HG02763 (cell line): ENCODE measurements at regions not wholly inside any gene's neighbourhood (a gene's known extent, or its start where the extent isn't known, plus 50 kb on each side); places are given as distances from the start of the nearest gene placed in this dataset.
A peak's percentile ranks its signal among the peaks of the same experiment; 100 is the strongest.
"Not testable (repeated sequence)": the region's sequence is repeated elsewhere in the genome, so short reads cannot be mapped to it uniquely, and the experiment has no call there.

Experiments
- ATAC-seq: cut with Tn5 transposase; IDR thresholded peaks from one replicate; pipeline ENCODE4 v1.9.1; 2021; ENCODE audit warnings: mild to moderate bottlenecking, moderate library complexity; ENCODE audit not compliant: unreplicated experiment

DNA sequence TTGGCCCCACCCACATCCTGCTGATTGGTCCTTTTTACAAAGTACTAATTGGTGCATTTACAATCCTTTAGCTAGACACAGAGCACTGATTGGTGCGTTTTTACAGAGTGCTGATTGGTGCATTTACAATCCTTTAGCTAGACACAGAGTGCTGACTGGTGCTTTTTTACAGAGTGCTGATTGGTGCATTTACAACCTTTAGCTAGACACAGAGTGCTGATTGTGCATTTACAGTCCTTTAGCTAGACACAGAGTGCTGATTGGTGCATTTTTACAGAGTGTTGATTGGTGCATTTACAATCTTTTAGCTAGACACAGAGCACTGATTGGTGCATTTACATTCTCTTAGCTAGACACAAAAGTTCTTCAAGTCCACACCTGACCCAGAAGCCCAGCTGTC lies 144.2 kb upstream of the XIRP2 start:
- not testable (repeated sequence) for ATAC-seq

DNA sequence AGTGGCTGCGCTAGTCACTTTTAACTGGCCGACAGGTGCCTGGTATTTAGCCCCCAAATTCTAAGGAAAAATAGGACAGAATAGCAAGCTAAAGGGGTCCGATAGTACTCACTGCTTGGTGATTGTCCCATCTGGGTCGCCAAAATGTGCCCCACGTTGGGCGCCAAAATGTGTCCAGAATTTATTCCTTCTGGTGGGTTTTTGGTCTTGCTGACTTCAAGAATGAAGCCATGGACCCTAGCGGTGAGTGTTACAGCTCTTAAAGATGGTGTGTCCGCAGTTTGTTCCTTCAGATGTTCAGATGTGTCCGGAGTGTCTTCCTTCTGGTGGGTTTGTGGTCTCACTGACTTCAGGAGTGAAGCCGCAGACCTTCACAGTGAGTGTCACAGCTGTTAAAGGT lies 144.8 kb upstream of the XIRP2 start:
- ATAC-seq: not testable (repeated sequence)

DNA sequence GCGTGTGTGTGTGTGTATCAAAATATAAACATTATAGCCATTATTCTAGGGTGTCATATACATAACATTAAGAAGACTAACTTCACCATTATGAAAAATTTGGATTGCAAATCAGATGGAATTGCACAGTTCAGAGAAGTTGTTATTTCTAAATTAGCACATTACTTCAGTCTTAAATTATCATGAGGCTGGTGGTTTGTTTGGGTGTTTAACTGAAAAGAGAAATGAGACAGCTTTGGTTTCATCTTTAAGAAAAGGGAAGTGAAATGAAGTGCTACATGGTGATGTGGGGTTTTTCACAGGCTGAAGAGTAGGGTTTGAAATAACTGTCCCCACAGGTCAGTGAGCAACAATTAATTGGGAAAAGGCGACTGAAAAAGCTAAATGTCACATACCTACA lies 161.2 kb upstream of the XIRP2 start:
- ATAC-seq: peak; percentile 99

DNA sequence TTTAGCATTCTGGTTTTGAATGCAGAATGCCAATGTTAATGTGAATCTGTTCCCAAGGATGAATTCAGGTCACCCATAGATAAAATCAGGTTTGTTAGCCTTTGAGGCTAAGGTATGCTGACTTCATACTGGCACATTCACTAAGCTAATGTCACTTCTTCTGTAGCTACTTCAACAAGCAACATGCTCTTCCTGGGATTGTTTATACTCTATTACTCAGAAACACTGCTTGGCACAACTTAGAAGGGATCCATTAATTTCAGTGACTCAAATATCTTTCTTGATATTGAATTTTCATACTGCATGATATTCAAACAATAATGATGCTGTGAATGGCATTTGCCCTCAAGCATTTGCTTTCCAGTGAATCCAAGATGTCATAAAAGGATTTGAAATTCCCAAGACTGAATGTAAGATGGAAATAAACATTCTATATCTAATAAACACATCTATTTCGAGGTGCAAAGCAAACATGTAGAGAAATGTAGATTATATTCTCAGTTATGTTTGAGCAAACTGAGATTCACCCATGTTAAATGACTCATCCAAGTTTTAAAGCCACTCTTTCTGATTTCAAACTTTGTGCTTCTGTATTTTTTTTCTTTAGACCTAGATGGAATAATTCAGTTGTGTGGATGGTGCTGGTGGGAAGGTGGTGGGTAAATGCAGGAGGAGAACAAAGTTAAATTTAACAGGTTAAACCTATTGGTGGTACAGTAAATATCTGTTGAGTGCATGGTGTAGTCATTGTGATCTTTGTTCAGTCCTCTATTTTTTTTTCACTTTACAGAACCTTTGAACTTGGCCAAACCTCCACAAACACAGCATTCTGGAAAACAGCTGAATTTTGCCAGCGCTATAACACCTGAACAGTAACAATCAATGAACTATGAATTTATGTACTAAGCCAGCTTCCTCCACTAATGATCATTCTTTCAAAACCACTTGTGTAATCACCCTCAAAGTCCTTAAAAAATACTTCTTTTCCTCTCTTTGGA lies 162.1 kb upstream of the XIRP2 start:
- no peak for ATAC-seq

DNA sequence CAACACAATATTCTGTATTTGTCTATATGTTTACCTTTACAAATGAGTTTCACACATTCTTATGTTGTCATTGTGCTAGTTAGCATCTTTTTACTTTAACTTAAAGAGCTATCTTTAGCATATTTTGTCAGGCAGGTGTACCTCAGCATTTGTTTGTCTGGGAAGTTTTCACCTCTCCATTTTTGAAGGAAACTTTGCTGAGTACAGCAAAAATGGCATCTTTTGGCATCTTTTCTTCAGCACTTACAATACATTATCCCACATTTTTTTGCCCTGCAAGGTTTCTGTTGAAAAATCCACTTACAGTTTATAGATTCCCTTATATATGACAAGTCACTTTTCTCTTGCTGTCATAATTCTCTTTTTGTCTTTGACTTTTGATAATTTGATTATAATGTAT lies 171.3 kb upstream of the XIRP2 start:
- no peak for ATAC-seq

DNA sequence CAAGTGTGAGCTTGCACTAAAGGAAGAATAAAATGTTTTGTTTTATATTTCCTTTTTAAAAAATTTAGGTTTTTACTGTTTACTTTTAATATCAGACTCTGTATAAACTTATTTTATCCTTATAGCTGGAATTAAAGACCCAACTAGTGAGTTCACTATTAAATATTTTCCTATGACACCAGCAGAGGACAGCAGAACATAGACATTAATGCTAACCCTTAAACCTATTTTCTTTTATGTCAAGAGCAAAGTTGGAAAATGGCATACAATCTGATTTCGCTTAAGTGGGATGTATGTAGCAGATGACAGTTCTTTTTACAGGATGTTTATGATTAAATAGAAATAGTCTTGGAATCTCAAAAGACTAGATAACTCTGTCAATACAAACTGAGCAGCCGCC lies 188.2 kb upstream of the XIRP2 start:
- ATAC-seq: no peak

DNA sequence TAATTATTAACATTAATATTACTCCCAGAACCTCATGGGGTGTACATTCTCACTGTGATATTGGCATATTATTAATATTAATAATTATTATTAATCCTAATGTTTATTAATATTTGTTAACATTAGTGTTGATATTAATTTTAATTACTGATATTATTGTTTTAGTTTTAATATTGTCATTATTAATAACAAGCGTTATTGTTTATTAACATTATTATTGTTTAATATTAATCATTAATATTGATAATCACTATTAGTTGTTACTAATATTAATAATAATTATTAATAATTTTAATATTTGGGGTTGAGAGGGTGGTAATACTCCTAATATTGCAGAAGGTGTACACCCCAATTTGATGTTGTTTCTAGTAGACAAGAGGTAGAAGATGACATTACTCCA lies 193.1 kb upstream of the XIRP2 start:
- ATAC-seq: no peak

DNA sequence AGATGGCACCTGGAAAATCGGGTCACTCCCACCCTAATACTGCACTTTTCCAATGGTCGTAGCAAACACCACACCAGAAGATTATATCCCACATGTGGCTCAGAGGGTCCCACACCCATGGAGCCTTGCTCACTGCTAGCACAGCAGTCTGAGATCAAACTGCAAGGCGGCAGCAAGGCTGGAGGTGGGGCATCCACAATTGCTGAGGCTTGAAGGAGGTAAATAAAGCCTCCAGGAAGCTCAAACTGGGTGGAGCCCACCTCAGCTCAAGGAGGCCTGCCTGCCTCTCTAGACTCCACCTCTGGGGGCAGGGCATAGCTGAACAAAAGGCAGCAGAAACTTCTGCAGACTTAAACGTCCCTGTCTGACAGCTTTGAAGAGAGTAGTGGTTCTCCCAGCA lies 192.0 kb upstream of the SCN7A start:
- ATAC-seq: not testable (repeated sequence)

DNA sequence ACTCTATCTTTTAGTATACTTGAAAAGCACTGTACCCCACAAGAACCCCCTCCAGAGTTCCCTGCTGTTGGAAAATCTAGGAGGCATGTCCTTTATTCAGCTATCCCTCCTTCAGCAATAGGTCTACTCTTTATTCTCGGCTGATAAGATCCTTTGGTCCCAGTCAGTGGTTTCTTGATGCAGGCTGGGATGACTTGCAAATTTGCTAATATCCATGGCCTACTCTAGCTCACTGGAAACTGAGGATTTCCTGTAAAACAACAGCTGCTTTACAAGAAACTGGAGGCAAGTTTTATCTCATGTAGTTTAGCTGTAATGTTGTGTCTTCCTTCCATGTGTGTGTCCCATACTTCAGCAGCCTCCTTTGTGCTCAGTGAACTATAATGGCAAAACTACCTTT lies 183.9 kb upstream of the SCN7A start:
- no peak for ATAC-seq

DNA sequence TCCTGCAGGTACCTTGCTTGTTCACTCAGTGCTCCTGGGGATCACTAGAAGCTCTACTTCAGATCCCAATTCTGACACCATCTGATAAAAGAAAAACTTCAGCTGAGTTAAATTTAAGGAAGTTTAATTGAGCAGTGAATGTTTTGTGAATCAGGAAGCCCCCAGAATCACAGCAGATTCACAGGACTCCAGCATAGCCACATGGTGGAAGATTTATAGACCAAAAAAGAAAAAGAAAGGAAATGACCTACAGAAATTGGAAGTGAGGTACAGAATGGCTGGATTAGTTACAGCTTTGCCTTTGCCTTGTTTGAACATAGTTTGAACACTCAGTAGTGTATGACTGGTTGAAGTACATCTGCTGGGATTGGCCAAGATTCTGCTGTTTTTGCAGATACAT lies 182.7 kb upstream of the SCN7A start:
- no peak for ATAC-seq

DNA sequence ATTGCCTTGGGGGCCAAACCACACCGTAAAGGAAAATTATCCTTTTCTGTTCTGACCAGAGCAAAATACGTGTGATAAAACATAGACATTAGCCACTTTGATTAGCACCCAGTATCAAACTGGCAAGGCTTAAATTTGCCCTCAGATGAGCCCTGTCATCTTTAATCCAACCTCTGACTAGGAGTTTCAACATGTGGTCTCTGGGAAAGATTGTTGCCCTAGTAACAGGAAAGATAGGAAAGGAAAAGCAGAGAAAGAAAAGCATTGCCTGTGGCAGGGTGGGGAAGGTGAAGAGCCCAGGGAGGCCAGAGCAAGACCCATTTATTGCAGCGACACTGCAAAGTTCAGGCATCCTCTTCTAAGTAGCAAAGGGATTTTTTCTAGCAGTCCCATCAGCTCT lies 181.5 kb upstream of the SCN7A start:
- no peak for ATAC-seq

DNA sequence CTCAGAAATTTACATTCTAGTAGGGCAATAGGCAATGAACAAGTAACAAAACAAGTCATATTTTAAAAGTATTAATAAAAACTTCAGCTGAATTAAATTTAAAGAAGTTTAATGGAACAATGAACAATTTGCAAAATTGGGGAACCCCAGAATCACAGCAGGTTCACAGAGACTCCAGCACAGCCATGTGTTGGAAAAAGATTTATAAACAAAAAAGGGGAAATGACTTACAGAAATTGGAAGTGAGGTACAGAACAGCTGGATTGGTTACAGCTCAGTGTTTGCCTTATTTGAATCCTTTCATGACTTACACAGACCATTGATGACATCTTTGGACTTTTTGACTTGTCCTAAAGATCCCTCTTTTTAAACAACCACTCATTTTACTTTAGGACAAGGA lies 179.9 kb upstream of the SCN7A start:
- ATAC-seq: no peak

DNA sequence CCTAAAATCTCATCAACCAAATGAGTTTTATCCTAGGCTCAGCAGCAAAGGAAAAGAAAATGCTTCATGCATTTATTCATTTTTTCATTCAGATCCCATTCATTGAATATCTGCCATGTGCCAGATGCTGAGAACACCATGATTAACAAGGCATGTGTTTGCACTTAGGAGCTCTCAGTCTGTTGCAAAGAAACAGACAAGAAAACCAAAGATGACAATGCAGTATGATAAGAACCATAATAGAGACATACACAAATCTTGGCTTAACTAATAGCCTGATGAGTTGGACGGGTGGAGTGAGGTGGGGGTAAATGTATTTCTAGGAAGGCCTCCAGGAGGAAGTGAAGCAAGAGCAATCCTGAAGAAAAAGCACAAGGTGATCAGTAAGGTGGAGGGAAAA lies 177.8 kb upstream of the SCN7A start:
- no peak for ATAC-seq

DNA sequence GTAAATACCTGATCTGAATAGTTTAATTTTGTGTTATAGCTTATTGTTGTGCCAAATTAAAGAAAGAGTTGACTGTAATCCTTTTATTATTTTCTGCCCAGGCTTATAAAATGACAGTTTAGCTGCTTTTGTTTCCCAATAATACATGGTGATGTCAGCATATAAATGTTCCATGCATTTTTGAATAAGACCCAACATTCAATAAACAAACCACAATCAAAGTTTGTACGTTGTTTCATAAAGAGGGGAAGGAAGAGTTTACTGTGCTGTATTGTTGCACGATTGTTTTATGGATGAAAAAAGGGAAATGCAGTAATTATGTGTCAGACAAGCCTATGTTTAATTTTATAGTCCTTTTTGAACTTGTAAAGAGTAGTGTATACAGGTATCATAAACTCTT lies 177.2 kb upstream of the SCN7A start:
- ATAC-seq: no peak

DNA sequence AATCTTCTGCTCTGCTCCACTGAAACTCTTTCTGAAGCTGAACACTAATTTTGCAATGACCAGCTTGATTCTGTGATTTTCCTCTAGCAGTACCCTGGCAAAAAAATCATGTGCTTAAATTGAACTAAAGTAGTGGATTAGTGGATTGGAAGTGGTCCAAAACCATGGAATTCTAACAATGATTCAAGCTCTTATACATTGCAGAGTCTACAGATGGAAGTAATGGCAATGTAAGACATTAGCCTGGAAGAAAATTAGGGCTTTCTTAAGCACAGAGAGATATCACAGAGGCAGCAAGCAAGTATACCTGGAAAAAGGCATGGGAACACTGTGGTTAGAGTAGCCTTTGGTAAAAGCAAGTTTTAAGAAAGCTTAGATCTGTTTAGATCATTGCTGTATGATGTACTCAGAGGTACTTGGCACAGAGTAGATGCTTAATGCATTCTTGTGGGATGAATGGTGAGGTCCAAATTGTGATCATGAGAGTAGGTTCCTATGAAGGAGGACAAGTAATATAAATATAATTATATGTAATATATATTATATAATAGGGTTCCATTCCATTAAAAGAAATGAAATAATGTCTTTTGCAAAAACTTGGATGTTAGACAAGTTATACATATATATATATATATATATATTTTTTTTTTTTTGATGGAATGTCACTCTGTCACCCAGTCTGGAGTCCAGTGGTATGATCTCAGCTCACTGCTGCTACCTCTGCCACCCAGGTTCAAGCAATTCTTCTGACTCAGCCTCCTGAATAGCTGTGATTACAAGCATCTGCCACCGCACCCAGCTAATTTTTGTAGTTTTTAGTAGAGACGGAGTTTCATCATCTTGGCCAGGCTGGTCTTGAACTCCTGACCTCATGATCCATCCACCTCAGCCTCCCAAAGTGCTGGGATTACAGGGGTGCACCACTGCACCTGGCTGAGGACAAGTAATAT lies 172.2 kb upstream of the SCN7A start:
- ATAC-seq: no peak

DNA sequence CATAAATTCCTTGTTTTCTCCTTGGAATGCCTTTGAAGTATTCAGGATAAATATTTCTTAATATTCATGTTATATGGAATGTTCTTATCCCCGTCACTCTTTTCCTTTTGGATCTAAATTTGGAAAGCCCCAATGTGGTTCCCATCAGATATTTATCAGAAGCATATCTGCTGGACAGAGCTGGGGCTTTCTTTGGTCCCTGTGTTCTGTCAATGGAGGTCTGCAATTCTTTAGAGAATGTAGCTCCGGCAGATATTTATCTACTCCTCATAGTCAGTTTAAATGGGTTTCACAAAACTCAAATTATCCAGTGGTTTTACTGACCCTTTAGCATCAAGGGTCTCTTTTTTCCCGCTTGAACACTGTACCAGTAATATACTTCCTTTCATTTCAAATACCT lies 167.8 kb upstream of the SCN7A start:
- ATAC-seq: no peak

DNA sequence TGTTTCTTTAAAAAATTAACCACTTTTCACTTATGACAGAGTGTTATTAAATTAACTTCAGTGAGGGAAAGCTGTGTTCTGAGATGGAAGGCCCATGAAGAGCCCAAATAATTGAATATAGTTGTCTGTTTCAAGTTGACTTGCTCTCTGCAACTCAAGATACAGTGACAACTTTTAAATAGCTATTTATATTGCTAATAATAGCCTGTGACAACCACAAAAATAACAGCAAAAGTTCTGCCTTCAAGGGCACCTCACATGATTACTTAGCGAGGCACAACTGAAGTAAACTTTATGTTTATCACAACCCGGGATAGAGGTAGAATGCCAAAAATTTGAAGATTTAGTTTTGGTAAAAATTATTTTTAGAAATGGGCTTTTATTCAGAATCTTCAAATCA lies 167.3 kb upstream of the SCN7A start:
- no peak for ATAC-seq

DNA sequence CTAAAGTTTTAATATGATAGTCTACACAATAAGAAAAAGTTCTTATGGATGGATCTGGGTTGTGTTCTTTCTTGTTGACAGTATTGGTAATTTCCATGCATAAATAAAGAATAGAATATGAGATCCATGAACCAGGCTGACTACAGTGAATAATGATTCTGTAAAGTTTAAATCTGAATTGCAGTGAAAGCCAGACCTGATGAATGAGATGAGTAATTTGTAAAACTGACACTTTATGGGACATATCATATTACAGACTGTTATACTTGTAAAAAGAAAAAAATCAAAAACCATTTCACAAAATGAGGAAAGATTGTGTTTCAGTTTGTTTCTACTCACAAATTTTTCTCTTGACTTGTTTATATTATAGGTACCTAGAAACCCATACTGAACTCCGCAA lies 164.9 kb upstream of the SCN7A start:
- ATAC-seq: no peak

DNA sequence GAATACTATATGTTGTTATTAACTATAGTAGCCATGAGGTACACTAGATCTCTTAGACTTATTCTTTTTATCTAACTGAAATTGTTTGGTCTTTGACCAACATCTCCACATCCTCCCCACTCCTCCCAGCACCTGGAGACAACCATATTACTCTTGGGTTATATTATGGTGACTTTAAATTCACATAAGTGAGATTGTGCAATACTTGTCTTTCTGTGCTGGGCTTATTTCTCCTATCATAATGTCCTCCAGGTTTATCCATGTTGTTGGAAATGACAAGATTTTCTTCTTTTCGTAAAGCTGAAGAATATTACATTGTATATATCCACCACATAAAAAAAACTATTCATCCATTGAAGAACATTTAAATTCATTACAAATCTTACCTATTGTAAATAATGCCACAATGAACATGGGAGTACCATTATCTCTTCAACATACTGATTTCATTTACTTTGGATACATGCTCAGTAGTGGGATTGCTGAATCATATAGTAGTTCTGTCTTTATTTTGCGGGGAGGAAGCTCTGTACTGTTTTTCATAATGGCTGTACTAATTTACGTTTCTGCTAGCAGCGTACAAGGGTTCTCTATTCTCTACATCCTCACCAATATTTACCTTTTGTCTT lies 159.2 kb upstream of the SCN7A start:
- no peak for ATAC-seq

DNA sequence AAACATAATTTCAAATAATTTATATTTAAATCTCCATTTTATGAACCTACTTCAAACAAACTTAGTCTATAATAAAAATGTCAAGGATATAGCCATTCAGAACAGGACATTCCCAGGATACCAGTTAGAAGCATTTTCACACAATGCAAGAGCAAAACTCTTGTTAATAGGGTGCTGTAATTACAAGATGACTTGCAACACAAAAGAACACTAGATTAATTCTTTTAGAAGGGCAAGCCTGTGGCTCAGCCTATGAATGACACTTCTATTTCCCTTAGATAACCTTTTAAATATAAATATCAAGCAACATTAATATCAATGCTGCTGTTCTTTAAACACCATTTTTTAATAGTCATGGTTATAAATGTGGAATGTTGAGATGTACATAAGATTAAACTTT lies 157.9 kb upstream of the SCN7A start:
- ATAC-seq: no peak

DNA sequence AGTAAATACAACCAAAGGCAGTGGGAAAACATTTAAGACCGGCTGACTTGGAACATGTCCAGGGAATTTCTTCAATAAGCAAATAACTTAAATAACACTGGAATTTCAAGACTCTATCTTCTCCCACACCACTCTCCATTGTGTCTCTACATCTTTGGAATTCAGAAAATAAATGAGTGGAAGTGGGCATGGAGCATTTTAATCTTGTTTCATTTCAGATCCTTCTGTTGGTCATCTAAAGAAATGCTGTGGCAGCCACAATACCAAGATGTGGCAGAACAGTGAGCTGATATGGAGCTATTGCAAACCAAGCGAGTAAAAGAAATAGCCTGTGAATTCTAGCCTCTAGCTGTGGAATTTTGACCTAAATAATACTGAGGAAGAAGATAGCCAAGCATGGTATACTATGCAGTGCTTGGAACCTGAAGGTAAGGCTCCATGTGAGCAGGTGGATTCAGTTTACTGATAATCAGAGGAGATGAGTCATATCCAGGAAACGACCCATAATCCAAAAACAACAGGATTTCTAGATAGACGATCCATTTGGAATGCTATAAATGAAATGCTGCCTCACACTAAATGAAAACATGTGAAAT lies 157.1 kb upstream of the SCN7A start:
- ATAC-seq: no peak
